DOHH2 (cell line): ENCODE measurements at regions not wholly inside any gene's neighbourhood (a gene's known extent, or its start where the extent isn't known, plus 50 kb on each side); places are given as distances from the start of the nearest gene placed in this dataset.

Source experiments
- CTCF ChIP-seq: fragments of 200-600 bp; sonication (generic); IDR thresholded peaks from one replicate; pipeline ENCODE4 v1.5.1; 2014; ENCODE audit warnings: antibody characterized with exemption, mild to moderate bottlenecking, low read depth, low read length; ENCODE audit not compliant: poor library complexity, severe bottlenecking
- EZH2phosphoT487 ChIP-seq: fragments of 200-600 bp; sonication (generic); IDR thresholded peaks from 2 replicates; pipeline ENCODE4 v1.6.1; 2017; ENCODE audit warnings: borderline replicate concordance, mild to moderate bottlenecking, antibody characterized with exemption, low read length, moderate library complexity, mixed read lengths

- TF ChIP-seq CTCF (no peak), EZH2phosphoT487 (no peak)
These were observed 187.0 kb downstream of the CYRIA start for GRCh38 chr2:16478434-16479210.
